ENCODE measurements at regions not wholly inside any gene's neighbourhood (a gene's known extent, or its start where the extent isn't known, plus 50 kb on each side); places are given as distances from the start of the nearest gene placed in this dataset.

DNA sequence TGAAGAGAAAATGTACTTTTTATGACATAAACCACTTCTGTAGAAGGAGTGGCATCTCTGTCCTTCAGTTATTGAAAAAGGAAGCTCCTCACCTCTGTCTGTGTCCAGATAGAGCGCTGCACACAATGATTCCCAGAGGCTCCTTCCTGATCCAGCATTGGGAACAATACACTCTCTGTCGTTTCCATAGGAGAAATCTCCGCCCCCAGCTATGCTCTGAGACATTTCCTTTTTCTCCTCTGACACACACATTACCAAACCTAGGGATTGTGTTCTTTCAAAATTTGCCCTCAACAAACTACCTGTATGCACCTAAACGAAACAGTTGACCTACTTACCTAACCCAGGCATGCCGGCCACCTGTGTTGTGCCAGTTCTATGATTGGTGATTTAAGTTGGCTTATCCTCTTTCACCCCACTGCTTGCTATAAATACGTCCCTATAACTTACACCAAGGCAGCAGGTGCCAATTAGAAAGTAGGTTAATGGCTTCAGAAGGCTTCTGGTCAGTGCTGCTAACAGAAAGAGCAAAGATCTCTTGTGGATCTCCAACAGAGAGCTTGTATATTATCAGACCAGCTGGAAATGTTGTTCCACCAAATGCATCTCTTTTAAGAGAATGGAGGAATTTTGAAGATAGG, 140.1 kb upstream of the JCAD start:
- Histone ChIP-seq H3K23ac (ENCODE audit: insufficient read length, low read depth, low read length) (no peak overlapping the region), H2BK20ac (ENCODE audit: low read depth, low read length, poor library complexity, severe bottlenecking) (no peak overlapping the region), H3K27ac (ENCODE audit: insufficient read length, low read depth, low read length) (no peak overlapping the region), H3K9me3 (ENCODE audit: control insufficient read depth, low read depth, low read length) (no peaks in the 10 kb centered on the region), H3K56ac (ENCODE audit: insufficient read length, low read depth, low read length) (no peak overlapping the region), H3K4ac (ENCODE audit: low read depth, low read length) (no peak overlapping the region), H4K91ac (ENCODE audit: insufficient read length, low read depth, low read length) (no peak overlapping the region), H3K9ac (ENCODE audit: extremely low read depth, insufficient read length, low read length) (no peak overlapping the region), H4K5ac (ENCODE audit: insufficient read length, low read depth, low read length) (no peak overlapping the region), H2AK5ac (ENCODE audit: insufficient read length, low read length) (no peak overlapping the region), H3T11ph (ENCODE audit: low read length) (no peak overlapping the region), H2BK5ac (ENCODE audit: insufficient read length, low read length) (no peak overlapping the region), H4K20me1 (ENCODE audit: control insufficient read depth, insufficient read depth, insufficient read length) (no peaks in the 10 kb centered on the region), H3K18ac (ENCODE audit: insufficient read length, low read depth, low read length) (no peak overlapping the region), H2BK12ac (ENCODE audit: insufficient read length, low read depth, low read length) (no peak overlapping the region), H3K14ac (ENCODE audit: insufficient read depth, low read length) (no peak overlapping the region), H3K27me3 (ENCODE audit: insufficient read depth, low read length) (no peaks in the 10 kb centered on the region), H2BK120ac (ENCODE audit: low read depth, low read length, poor library complexity, severe bottlenecking) (no peak overlapping the region), H2BK15ac (ENCODE audit: low read depth, low read length) (no peak overlapping the region), H3K4me1 (ENCODE audit: insufficient read depth, low read length) (no peaks in the 10 kb centered on the region), H2AFZ (ENCODE audit: low read length) (no peak overlapping the region), H3K23me2 (ENCODE audit: insufficient read length, low read depth, low read length, poor library complexity, severe bottlenecking) (no peaks in the 10 kb centered on the region), H4K8ac (replicated peaks; ENCODE audit: insufficient read length, low read depth, low read length) (no peak overlapping the region), H3K4me2 (ENCODE audit: insufficient read depth, insufficient read length, low read length) (no peak overlapping the region), H3K79me2 (ENCODE audit: insufficient read depth, low read length) (no peaks in the 10 kb centered on the region), H3K79me1 (ENCODE audit: insufficient read depth, low read depth, low read length, poor library complexity, severe bottlenecking) (no peaks in the 10 kb centered on the region)
- Mint-ChIP-seq H3K4me3 (no peak overlapping the region), H3K27me3 (ENCODE audit: low read depth) (peaks cover 4% of the 10 kb centered on the region), H3K27ac (no peak overlapping the region), H3K4me1 (no peaks in the 10 kb centered on the region), H3K36me3 (ENCODE audit: insufficient read depth in 1 of 3, low read depth in 3 of 3) (peaks cover 0 to 5% (median 0%) of the 10 kb centered on the region in 3 experiments; a peak in 2 of 7 replicates), H3K9me3 (peaks cover 5 to 6% of the 10 kb centered on the region in 2 experiments; a peak in 3 of 5 replicates)
- no peak for DNase-seq
- TF ChIP-seq, protein P1, sequence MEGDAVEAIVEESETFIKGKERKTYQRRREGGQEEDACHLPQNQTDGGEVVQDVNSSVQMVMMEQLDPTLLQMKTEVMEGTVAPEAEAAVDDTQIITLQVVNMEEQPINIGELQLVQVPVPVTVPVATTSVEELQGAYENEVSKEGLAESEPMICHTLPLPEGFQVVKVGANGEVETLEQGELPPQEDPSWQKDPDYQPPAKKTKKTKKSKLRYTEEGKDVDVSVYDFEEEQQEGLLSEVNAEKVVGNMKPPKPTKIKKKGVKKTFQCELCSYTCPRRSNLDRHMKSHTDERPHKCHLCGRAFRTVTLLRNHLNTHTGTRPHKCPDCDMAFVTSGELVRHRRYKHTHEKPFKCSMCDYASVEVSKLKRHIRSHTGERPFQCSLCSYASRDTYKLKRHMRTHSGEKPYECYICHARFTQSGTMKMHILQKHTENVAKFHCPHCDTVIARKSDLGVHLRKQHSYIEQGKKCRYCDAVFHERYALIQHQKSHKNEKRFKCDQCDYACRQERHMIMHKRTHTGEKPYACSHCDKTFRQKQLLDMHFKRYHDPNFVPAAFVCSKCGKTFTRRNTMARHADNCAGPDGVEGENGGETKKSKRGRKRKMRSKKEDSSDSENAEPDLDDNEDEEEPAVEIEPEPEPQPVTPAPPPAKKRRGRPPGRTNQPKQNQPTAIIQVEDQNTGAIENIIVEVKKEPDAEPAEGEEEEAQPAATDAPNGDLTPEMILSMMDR (conservative IDR thresholded peaks at IDR 0.05) = no peak
- no CpG with 5 or more reads among the region's 6 CpGs for WGBS (ENCODE audit: extremely low coverage, insufficient read length, low lambda C conversion rate)
